Trophoblast cell (in vitro differentiated cells and primary cell): ENCODE measurements at regions not wholly inside any gene's neighbourhood (a gene's known extent, or its start where the extent isn't known, plus 50 kb on each side); places are given as distances from the start of the nearest gene placed in this dataset.
A peak's percentile ranks its signal among the peaks of the same experiment; 100 is the strongest.

Experiments used
- DNase-seq, 2 donors: peaks; one replicate each; pipeline ENCODE4 v3.0.0-alpha.2; 2016
- H2AFZ ChIP-seq: 2 replicates; pipeline ENCODE4 v1.6.1; 2013; ENCODE audit warnings: low read length, moderate library complexity, mild to moderate bottlenecking; ENCODE audit not compliant: insufficient read depth, poor library complexity
- H2AK5ac ChIP-seq: 2 replicates; pipeline ENCODE4 v1.6.1; 2013; ENCODE audit warnings: mild to moderate bottlenecking, low read length
- H2BK120ac ChIP-seq: 2 replicates; pipeline ENCODE4 v1.6.1; 2013; ENCODE audit warnings: low read length, mild to moderate bottlenecking, moderate library complexity; ENCODE audit not compliant: insufficient read depth, poor library complexity
- H2BK12ac ChIP-seq: 2 replicates; pipeline ENCODE4 v1.6.1; 2013; ENCODE audit warnings: mild to moderate bottlenecking, low read length, moderate library complexity
- H2BK5ac ChIP-seq: 2 replicates; pipeline ENCODE4 v1.6.1; 2013; ENCODE audit warnings: low read length, low read depth, moderate library complexity, mild to moderate bottlenecking; ENCODE audit not compliant: poor library complexity
- H3K14ac ChIP-seq: 2 replicates; pipeline ENCODE4 v1.6.1; 2013; ENCODE audit warnings: mild to moderate bottlenecking, low read length
- H3K18ac ChIP-seq: 2 replicates; pipeline ENCODE4 v1.6.1; 2013; ENCODE audit warnings: mild to moderate bottlenecking, low read length
- H3K23ac ChIP-seq: 2 replicates; pipeline ENCODE4 v1.6.1; 2013; ENCODE audit warnings: low read length
- H3K27ac ChIP-seq: 2 replicates; pipeline ENCODE4 v1.5.1; 2013; ENCODE audit warnings: low read depth, mild to moderate bottlenecking, inconsistent platforms, low read length, moderate library complexity
- H3K27me3 ChIP-seq: 2 replicates; pipeline ENCODE4 v1.6.1; 2013; ENCODE audit warnings: inconsistent platforms, mild to moderate bottlenecking, low read length, moderate library complexity; ENCODE audit not compliant: insufficient read depth
- H3K36me3 ChIP-seq, 2 experiments: 1 replicate in 1 of 2; 2 replicates in 1 of 2; pipeline ENCODE4 v1.6.1; 2013; ENCODE audit warnings: low read length in 2 of 2, mild to moderate bottlenecking in 2 of 2, moderate library complexity in 1 of 2; ENCODE audit not compliant: insufficient read depth in 2 of 2, control insufficient read depth in 1 of 2
- H3K4ac ChIP-seq: 2 replicates; pipeline ENCODE4 v1.6.1; 2013; ENCODE audit warnings: low read depth, mild to moderate bottlenecking, low read length, moderate library complexity
- H3K4me1 ChIP-seq, 2 experiments: 1 replicate in 1 of 2; 2 replicates in 1 of 2; pipeline ENCODE4 v1.6.1; 2013; ENCODE audit warnings: low read length in 2 of 2, mild to moderate bottlenecking in 2 of 2, moderate library complexity in 1 of 2; ENCODE audit not compliant: insufficient read depth in 2 of 2, control insufficient read depth in 1 of 2
- H3K4me2 ChIP-seq: 2 replicates; pipeline ENCODE4 v1.6.1; 2013; ENCODE audit warnings: inconsistent platforms, mild to moderate bottlenecking, low read length, moderate library complexity
- H3K4me3 ChIP-seq: 2 replicates; pipeline ENCODE4 v1.5.1; 2013; ENCODE audit warnings: mild to moderate bottlenecking, low read depth, low read length, inconsistent platforms
- H3K79me1 ChIP-seq: one replicate; pipeline ENCODE4 v1.6.1; 2013; ENCODE audit warnings: low read length
- H3K79me2 ChIP-seq: 2 replicates; pipeline ENCODE4 v1.6.1; 2013; ENCODE audit warnings: low read length, mild to moderate bottlenecking; ENCODE audit not compliant: control insufficient read depth, insufficient read depth, poor library complexity
- H3K9ac ChIP-seq: 2 replicates; pipeline ENCODE4 v1.6.1; 2013; ENCODE audit warnings: mild to moderate bottlenecking, low read length
- H3K9me3 ChIP-seq: 2 replicates; pipeline ENCODE4 v1.6.1; 2013; ENCODE audit warnings: low read depth, mild to moderate bottlenecking, control low read depth, inconsistent platforms, low read length; ENCODE audit not compliant: insufficient read depth
- H4K12ac ChIP-seq: 2 replicates; pipeline ENCODE4 v1.6.1; 2013; ENCODE audit warnings: low read depth, mild to moderate bottlenecking, low read length, moderate library complexity
- H4K8ac ChIP-seq: 2 replicates; pipeline ENCODE4 v1.6.1; 2013; ENCODE audit warnings: low read depth, mild to moderate bottlenecking, low read length, moderate library complexity
- H4K91ac ChIP-seq: one replicate; pipeline ENCODE4 v1.6.1; 2013; ENCODE audit warnings: low read depth, mild to moderate bottlenecking, low read length, moderate library complexity
- WGBS: extraction: QIAGEN DNeasy Blood & Tissue Kit; methylation state at CpG from one replicate; pipeline ENCODE4 v1.1.7; 2013; ENCODE audit warnings: missing lambda C conversion rate; ENCODE audit not compliant: insufficient read length, insufficient coverage; ENCODE audit errors: extremely low coverage; 5-methylcytosine and 5-hydroxymethylcytosine counted together

GRCh38 chr3:27626596-27627118 is 95.5 kb downstream of the EOMES start:
- no peak overlapping the region for H4K8ac ChIP-seq
- H3K79me2 ChIP-seq, result no peaks in the 10 kb centered on the region
- no peak overlapping the region for H3K18ac ChIP-seq
- H3K9me3 ChIP-seq, result peaks cover 2% of the 10 kb centered on the region
- H3K4me2 ChIP-seq, result no peak overlapping the region
- H3K23ac ChIP-seq, result no peak overlapping the region
- H4K91ac ChIP-seq, result no peak overlapping the region
- no peak overlapping the region for H3K4ac ChIP-seq
- H2BK12ac ChIP-seq, result no peak overlapping the region
- H3K27me3 ChIP-seq, result no peaks in the 10 kb centered on the region
- no peak overlapping the region for H3K14ac ChIP-seq
- H2AK5ac ChIP-seq, result no peak overlapping the region
- no peak overlapping the region for H3K4me3 ChIP-seq
- no peaks in the 10 kb centered on the region for H3K79me1 ChIP-seq
- H3K4me1 ChIP-seq, result no peaks in the 10 kb centered on the region
- H2AFZ ChIP-seq, result no peak overlapping the region
- DNase-seq, result no peak
- no peaks in the 10 kb centered on the region for H3K36me3 ChIP-seq
- H2BK120ac ChIP-seq, result no peak overlapping the region
- H3K9ac ChIP-seq, result no peak overlapping the region
- no peak overlapping the region for H3K27ac ChIP-seq
- H4K12ac ChIP-seq, result no peak overlapping the region
- no CpG with 5 or more reads among the region's 8 CpGs for whole genome bisulfite sequencing
- H2BK5ac ChIP-seq, result no peak overlapping the region

- no peak overlapping the region for H3K18ac ChIP-seq
- H4K91ac ChIP-seq, result no peak overlapping the region
- no peak overlapping the region for H2BK12ac ChIP-seq
- no peak overlapping the region for H2BK120ac ChIP-seq
- DNase-seq, result no peak
- H3K79me1 ChIP-seq, result no peaks in the 10 kb centered on the region
- H3K27ac ChIP-seq, result no peak overlapping the region
- no CpG with 5 or more reads among the region's 3 CpGs for WGBS
- H3K9me3 ChIP-seq, result peaks cover 2% of the 10 kb centered on the region
- H2AK5ac ChIP-seq, result no peak overlapping the region
- H3K9ac ChIP-seq, result no peak overlapping the region
- H3K4ac ChIP-seq, result no peak overlapping the region
- H4K12ac ChIP-seq, result no peak overlapping the region
- no peaks in the 10 kb centered on the region for H3K79me2 ChIP-seq
- no peaks in the 10 kb centered on the region for H3K4me1 ChIP-seq
- no peak overlapping the region for H3K4me2 ChIP-seq
- H3K23ac ChIP-seq, result no peak overlapping the region
- no peaks in the 10 kb centered on the region for H3K36me3 ChIP-seq
- H4K8ac ChIP-seq, result no peak overlapping the region
- no peak overlapping the region for H2BK5ac ChIP-seq
- no peaks in the 10 kb centered on the region for H3K27me3 ChIP-seq
- no peak overlapping the region for H3K14ac ChIP-seq
- H3K4me3 ChIP-seq, result no peak overlapping the region
- peak overlapping the region; percentile 17 for H2AFZ ChIP-seq
These were observed 96.3 kb downstream of the EOMES start for GRCh38 chr3:27625864-27626263.

- Histone ChIP-seq H4K12ac (no peak overlapping the region), H3K4me3 (no peak overlapping the region), H2BK120ac (no peak overlapping the region), H3K36me3 (no peaks in the 10 kb centered on the region), H3K27me3 (no peaks in the 10 kb centered on the region), H3K18ac (no peak overlapping the region), H3K14ac (no peak overlapping the region), H2AFZ (no peak overlapping the region), H3K23ac (peak overlapping the region; percentile 82), H2BK12ac (no peak overlapping the region), H2AK5ac (no peak overlapping the region), H3K4me2 (no peak overlapping the region), H3K9me3 (peaks cover 2% of the 10 kb centered on the region), H3K79me2 (no peaks in the 10 kb centered on the region), H2BK5ac (no peak overlapping the region), H3K79me1 (no peaks in the 10 kb centered on the region), H3K4ac (no peak overlapping the region), H4K91ac (no peak overlapping the region), H3K4me1 (no peaks in the 10 kb centered on the region), H3K27ac (no peak overlapping the region), H3K9ac (peak overlapping the region; percentile 16), H4K8ac (no peak overlapping the region)
- WGBS, result no CpG with 5 or more reads among the region's 4 CpGs
- DNase-seq, result peak; percentile 75 to 83
These were observed 98.9 kb downstream of the EOMES start for GRCh38 chr3:27623085-27623753.

GRCh38 chr3:27617552-27617951 is 104.6 kb downstream of the EOMES start:
- no peak overlapping the region for H4K91ac ChIP-seq
- no peak overlapping the region for H3K4me3 ChIP-seq
- no peak overlapping the region for H4K12ac ChIP-seq
- peaks cover 4% of the 10 kb centered on the region for H3K9me3 ChIP-seq
- no peak overlapping the region for H3K4ac ChIP-seq
- H3K27ac ChIP-seq, result no peak overlapping the region
- H3K4me2 ChIP-seq, result no peak overlapping the region
- H4K8ac ChIP-seq, result no peak overlapping the region
- no peaks in the 10 kb centered on the region for H3K79me2 ChIP-seq
- no peak overlapping the region for H3K9ac ChIP-seq
- no peak overlapping the region for H2AFZ ChIP-seq
- no peak overlapping the region for H2BK5ac ChIP-seq
- H3K23ac ChIP-seq, result no peak overlapping the region
- WGBS, result no CpG with 5 or more reads among the region's 5 CpGs
- no peak overlapping the region for H2BK120ac ChIP-seq
- no peaks in the 10 kb centered on the region for H3K36me3 ChIP-seq
- H3K27me3 ChIP-seq, result no peaks in the 10 kb centered on the region
- H3K18ac ChIP-seq, result no peak overlapping the region
- no peak for DNase-seq
- no peak overlapping the region for H2AK5ac ChIP-seq
- no peak overlapping the region for H3K14ac ChIP-seq
- H2BK12ac ChIP-seq, result no peak overlapping the region
- no peaks in the 10 kb centered on the region for H3K4me1 ChIP-seq
- no peaks in the 10 kb centered on the region for H3K79me1 ChIP-seq
